ENCODE measurements at regions not wholly inside any gene's neighbourhood (a gene's known extent, or its start where the extent isn't known, plus 50 kb on each side); places are given as distances from the start of the nearest gene placed in this dataset.

DNA sequence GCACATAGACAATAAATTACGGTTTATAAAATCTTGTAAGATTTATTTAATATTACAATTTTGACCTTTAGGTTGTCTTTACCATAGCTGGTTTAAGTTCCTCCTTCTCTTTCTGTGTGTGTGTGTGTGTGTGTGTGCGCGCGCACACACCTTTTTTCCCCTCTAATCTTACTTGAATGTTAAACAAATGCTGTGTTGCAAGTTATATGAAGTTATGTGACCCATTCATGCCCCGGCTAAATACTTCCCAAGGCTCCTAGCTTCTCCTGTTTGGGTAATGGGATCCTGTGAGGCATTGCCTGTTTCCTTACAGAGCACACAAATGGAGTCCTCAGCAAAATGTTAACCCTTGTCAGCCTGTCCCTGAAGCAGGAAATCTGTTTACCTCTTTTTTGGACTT is 125.6 kb upstream of the ZNF608 start:
- in situ Hi-C loops (cut with HindIII; ENCODE audit: low pct_unique_long_range_greater_than_20kb, low sequenced_read_pairs), result no loop called here
- no peaks in the 10 kb centered on the region for H3K4me1 ChIP-seq (ENCODE audit: control insufficient read depth, insufficient read depth, low read length)
- CTCF ChIA-PET, result no interaction called here
- no peak for ATAC-seq
- intact Hi-C loops (cut with micrococcal nuclease; ENCODE audit: unreplicated experiment), result no loop called here
- H3K9me3 ChIP-seq (ENCODE audit: control insufficient read depth, insufficient read depth, low read depth, low read length), result no peaks in the 10 kb centered on the region
- BruUV-seq (replicated peaks), result no TSS peak
- H3K4me3 ChIP-seq (ENCODE audit: low read depth in 2 of 2, low read length in 2 of 2), result no peak overlapping the region
- TF ChIP-seq, protein P1, sequence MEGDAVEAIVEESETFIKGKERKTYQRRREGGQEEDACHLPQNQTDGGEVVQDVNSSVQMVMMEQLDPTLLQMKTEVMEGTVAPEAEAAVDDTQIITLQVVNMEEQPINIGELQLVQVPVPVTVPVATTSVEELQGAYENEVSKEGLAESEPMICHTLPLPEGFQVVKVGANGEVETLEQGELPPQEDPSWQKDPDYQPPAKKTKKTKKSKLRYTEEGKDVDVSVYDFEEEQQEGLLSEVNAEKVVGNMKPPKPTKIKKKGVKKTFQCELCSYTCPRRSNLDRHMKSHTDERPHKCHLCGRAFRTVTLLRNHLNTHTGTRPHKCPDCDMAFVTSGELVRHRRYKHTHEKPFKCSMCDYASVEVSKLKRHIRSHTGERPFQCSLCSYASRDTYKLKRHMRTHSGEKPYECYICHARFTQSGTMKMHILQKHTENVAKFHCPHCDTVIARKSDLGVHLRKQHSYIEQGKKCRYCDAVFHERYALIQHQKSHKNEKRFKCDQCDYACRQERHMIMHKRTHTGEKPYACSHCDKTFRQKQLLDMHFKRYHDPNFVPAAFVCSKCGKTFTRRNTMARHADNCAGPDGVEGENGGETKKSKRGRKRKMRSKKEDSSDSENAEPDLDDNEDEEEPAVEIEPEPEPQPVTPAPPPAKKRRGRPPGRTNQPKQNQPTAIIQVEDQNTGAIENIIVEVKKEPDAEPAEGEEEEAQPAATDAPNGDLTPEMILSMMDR (IDR thresholded peaks at IDR 0.05), result no peak
- TF ChIP-seq TCF7L2 (IDR thresholded peaks at IDR 0.05; ENCODE audit: low read depth, low read length), result no peak
- no peak for TF ChIP-seq POLR2AphosphoS5 (IDR thresholded peaks at IDR 0.05; ENCODE audit: low read depth, low read length)
- TF ChIP-seq, protein P2, sequence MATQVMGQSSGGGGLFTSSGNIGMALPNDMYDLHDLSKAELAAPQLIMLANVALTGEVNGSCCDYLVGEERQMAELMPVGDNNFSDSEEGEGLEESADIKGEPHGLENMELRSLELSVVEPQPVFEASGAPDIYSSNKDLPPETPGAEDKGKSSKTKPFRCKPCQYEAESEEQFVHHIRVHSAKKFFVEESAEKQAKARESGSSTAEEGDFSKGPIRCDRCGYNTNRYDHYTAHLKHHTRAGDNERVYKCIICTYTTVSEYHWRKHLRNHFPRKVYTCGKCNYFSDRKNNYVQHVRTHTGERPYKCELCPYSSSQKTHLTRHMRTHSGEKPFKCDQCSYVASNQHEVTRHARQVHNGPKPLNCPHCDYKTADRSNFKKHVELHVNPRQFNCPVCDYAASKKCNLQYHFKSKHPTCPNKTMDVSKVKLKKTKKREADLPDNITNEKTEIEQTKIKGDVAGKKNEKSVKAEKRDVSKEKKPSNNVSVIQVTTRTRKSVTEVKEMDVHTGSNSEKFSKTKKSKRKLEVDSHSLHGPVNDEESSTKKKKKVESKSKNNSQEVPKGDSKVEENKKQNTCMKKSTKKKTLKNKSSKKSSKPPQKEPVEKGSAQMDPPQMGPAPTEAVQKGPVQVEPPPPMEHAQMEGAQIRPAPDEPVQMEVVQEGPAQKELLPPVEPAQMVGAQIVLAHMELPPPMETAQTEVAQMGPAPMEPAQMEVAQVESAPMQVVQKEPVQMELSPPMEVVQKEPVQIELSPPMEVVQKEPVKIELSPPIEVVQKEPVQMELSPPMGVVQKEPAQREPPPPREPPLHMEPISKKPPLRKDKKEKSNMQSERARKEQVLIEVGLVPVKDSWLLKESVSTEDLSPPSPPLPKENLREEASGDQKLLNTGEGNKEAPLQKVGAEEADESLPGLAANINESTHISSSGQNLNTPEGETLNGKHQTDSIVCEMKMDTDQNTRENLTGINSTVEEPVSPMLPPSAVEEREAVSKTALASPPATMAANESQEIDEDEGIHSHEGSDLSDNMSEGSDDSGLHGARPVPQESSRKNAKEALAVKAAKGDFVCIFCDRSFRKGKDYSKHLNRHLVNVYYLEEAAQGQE (IDR thresholded peaks at IDR 0.05; ENCODE audit: insufficient read depth in 1 of 2, low read depth in 2 of 2, low read length in 1 of 2), result no peak
- TF ChIP-seq SIN3A (IDR thresholded peaks at IDR 0.05; ENCODE audit: borderline replicate concordance, insufficient read depth, low read depth, low read length), result no peak
- DNase-seq (ENCODE audit: low read depth, low spot score), result no peak
- no peaks in the 10 kb centered on the region for H3K36me3 ChIP-seq (ENCODE audit: control insufficient read depth, insufficient read depth, low read length)
- POLR2A ChIA-PET, result no interaction called here
- no peak overlapping the region for H3K27ac ChIP-seq (ENCODE audit: low read length)
- no peaks in the 10 kb centered on the region for H3K27me3 ChIP-seq (ENCODE audit: control insufficient read depth, insufficient read depth, low read length)

DNA sequence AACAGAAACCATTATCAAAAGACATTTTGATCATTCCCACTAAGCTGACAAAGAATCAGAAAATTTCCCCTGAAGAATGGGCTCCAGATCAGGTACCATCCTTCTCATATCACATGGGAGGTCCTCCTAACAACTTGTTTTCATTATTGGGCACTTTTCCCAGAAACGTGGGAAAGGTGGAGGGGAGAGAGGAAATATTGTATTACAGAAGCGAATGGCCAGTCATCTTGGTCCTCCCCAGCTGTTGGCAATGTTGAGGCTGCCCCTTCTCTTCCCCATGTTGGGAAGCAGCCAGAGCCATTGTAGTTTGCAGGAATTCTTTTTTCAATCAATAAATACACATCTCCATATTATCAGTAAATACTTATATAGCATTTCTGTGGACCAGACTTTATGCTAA is 126.2 kb upstream of the ZNF608 start:
- Histone ChIP-seq H3K9me3 (ENCODE audit: control insufficient read depth, insufficient read depth, low read depth, low read length) (no peaks in the 10 kb centered on the region), H3K4me3 (ENCODE audit: low read depth in 2 of 2, low read length in 2 of 2) (no peak overlapping the region), H3K4me1 (ENCODE audit: control insufficient read depth, insufficient read depth, low read length) (no peaks in the 10 kb centered on the region), H3K27me3 (ENCODE audit: control insufficient read depth, insufficient read depth, low read length) (no peaks in the 10 kb centered on the region), H3K27ac (ENCODE audit: low read length) (no peak overlapping the region), H3K36me3 (ENCODE audit: control insufficient read depth, insufficient read depth, low read length) (no peaks in the 10 kb centered on the region)
- in situ Hi-C loops (cut with HindIII; ENCODE audit: low pct_unique_long_range_greater_than_20kb, low sequenced_read_pairs) (no loop called here), intact Hi-C loops (cut with micrococcal nuclease; ENCODE audit: unreplicated experiment) (no loop called here)
- ChIA-PET POLR2A (no interaction called here), CTCF (no interaction called here)
- BruUV-seq (replicated peaks), result no TSS peak
- TF ChIP-seq TCF7L2 (IDR thresholded peaks at IDR 0.05; ENCODE audit: low read depth, low read length), result no peak
- TF ChIP-seq, protein P1 (IDR thresholded peaks at IDR 0.05), result no peak
- no peak for TF ChIP-seq SIN3A (IDR thresholded peaks at IDR 0.05; ENCODE audit: borderline replicate concordance, insufficient read depth, low read depth, low read length)
- TF ChIP-seq, protein P2 (IDR thresholded peaks at IDR 0.05; ENCODE audit: insufficient read depth in 1 of 2, low read depth in 2 of 2, low read length in 1 of 2), result no peak
- TF ChIP-seq POLR2AphosphoS5 (IDR thresholded peaks at IDR 0.05; ENCODE audit: low read depth, low read length), result no peak
- no peak for ATAC-seq
- DNase-seq (ENCODE audit: low read depth, low spot score), result no peak
